HG02623 (cell line): ENCODE measurements at regions not wholly inside any gene's neighbourhood (a gene's known extent, or its start where the extent isn't known, plus 50 kb on each side); places are given as distances from the start of the nearest gene placed in this dataset.
A peak's percentile ranks its signal among the peaks of the same experiment; 100 is the strongest.
"Not testable (repeated sequence)": the region's sequence is repeated elsewhere in the genome, so short reads cannot be mapped to it uniquely, and the experiment has no call there.

ENCODE experiments used
- ATAC-seq: cut with Tn5 transposase; IDR thresholded peaks from one replicate; pipeline ENCODE4 v1.9.1; 2021; ENCODE audit warnings: moderate library complexity; ENCODE audit not compliant: unreplicated experiment

DNA sequence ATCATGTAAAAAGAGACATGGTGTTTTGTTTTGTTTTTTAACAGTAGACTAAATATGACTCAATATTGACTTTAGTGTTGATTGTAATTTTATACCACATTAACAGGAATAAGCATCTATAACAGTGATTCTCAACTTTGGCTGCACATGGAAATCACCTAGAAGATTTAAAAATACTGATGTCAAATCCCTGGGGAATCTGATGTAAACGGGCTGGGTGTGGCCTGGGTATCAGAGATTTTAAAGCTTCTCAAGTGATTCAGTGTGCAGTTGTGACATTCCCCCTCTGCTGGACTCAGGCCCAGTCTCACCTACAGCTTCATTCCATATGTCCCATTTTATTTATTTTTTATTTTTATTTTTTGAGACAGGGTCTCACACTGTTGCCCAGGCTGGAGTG is 82.8 kb upstream of the ATP8B1 start:
- no peak for ATAC-seq

DNA sequence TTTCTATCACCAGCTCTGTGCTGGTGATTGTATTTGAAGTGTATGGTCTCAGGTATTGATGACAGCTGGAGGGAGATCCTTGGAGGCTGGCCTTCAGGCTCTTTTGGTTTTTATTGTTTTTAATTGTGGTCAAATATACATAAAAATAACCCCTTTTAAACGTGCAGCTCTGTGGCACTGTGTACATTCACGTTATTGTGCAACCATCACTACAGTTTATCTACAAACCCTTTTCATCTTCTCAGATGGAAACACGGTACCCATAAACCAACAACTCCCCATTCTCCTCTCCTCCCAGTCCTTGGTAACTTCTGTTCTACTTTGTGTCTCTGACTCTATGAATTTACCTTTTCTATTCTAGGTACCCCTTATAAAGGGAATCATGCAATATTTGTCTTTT is 79.3 kb upstream of the ATP8B1 start:
- ATAC-seq, result no peak

DNA sequence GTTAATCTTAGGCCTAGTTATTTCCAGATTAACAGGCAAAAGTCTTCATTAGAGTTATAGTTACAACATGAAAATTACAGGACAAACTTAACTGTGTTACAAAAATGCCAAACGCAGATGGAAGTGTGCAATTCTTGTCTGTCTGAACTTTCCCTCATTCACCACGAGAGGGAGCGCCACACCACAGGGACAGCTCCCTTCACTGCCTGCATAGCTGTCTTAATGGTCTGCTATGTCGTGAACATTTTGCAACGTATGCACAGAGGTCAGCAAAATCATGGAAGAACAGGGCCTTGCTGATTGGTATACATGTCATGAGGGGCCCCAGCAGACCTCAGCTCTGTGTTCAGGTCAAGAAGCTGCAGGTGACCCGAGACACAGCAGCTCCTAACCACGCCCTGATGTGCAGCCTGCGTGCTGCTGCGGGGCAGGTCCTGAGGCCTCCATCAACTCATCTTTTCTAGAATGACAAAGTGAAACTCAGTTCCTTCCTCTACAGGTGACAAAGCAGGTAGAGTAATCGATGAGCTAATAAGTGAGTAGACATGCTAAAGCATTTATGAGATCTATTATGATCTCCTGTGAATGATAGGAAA is 78.8 kb upstream of the ATP8B1 start:
- ATAC-seq, result peak; percentile 77

DNA sequence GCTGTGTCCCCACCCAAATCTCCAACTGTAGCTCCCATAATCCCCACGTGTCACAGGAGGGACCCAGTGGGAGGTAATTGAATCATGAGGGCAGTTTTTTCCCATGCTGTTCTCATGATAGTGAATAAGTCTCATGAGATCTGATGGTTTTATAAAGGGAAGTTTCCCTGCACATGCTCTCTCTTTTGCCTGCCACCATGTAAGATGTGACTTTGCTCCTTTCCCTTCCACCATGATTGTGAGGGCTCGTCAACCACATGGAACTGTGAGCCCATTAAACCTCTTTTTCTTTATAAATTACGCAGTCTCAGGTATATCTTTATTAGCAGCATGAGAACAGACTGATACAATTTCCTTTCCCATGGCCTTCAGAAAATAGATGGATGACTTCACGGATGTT is 76.8 kb upstream of the ATP8B1 start:
- not testable (repeated sequence) for ATAC-seq

DNA sequence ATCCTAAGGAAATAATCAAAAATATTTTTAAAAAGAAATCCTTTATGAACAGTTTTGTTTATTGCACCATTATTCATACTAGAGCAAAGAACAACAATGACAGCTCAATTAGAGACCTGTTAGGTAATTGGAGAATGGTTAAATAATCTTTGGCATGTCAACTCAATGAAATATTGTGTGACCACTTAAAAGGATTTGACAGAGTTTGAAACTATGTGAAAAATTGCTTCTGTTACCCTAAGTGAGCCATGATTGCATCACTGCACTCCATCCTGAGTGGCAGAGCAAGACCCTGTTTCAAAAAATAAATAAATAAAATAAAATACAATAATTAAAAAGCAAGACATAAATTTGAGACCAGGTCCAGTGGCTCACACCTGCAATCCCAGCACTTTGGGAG is 66.1 kb upstream of the ATP8B1 start:
- ATAC-seq, result no peak

DNA sequence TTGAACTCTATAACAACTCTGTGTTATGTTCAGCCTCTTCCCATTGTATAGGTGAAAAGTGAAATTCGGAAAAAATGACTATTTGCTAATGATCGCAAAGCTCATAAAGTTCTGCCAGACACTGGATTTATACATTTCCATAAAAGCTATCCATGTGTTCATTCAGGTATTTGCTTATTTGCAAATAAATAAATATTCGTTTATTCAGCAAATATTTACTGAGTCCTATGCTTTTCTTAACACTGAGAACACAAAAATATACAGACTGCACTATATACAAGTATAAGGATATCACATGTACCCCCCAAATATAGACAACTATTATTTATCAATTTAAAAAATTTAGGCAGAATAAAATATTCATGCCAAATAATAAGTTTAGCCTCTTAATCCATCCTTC is 63.2 kb upstream of the ATP8B1 start:
- ATAC-seq, result no peak

DNA sequence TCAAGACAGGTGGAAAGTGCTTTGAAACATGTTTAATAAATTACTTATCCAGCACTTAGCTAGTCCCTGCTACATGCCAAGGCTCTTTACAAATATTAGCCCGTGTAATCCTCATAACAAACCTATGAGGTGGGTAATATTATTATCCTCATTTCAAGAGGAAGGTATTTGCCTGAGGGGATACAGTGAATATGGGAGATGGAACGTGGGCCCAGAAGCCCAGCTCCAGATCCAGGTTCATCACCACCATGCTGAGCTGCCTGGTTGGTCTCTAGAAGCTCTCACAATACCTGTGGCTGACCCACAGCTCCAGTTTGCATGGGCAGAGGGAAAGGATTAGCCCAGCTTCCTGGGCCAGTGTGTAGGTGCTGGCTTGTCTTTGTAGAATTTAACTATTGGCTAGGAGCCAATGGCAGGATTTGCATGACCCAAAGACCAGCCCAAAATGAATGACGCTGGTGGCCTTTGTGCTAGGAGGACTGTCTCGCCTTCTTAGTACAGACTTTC is 61.6 kb upstream of the ATP8B1 start:
- no peak for ATAC-seq

DNA sequence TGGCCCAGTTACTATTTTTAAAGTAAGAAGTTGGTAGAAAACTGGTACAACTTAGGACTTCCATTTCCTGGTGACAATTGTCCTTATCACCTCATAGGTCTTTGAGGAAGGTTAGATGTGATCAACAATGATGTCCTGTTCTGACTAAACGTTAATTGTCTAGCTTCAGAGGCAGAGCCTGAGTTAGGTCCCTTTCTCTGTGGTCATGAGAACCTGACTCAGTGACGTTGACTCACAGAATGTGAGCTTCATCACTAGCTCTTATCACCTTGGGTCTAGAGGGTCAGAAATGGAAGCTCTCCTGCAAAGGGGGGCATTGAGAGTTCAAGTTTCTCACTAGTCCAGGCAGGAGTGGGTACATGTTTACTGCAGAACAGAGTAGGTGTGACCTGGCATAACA is 60.6 kb upstream of the ATP8B1 start:
- no peak for ATAC-seq

DNA sequence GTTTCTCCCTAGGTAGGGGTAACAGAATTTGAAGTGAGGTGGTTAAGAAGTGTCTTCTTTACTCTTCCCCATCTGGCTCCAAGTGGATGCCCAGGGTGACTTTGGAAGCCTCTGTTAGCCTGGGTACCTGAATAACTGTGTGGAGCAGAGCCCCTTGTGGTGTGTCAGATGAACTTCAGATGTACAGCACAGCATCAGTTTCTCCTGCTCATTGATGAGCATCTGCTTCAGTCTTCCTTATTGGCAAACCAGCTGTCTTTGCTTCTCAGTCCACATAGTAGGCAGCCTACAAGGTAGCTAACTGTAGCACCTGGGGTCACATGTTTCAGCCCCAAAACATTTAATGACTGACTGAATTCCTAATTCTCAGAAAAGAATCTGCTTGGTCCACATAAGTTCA is 56.2 kb upstream of the ATP8B1 start:
- ATAC-seq, result peak; percentile 77

DNA sequence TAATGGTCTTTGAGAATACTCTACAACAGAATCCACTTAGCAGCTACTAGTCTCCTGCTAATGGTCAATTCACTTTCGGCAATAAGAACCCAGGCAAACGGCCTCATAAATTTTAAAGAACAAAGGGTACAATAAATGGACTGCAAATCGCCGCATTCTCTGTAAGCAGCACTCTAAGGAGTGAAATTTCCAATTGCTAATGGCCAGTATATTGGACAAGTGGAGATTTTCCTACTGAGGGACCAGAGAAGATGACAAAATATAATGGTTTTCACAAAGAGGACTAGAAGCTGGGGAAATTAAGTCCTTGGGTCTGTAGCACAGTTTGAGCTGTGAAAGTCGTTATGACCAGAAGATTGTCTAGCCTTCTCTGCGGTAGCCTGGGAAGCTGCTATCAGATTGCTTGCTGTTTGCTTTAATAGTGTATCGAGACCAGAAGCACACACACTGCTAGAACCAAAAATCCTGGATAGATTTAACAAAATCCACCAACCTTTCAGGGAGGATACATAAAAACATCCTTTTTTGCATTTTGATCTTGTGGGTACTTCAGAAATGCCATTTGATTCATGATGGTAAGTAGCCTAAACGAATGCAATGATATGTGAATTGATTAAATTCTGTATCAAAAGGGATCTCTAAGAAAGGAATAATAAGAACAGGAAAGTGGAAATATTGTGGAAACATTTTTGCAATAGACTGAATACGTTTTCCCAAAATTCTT is 53.6 kb upstream of the ATP8B1 start:
- ATAC-seq, result no peak

DNA sequence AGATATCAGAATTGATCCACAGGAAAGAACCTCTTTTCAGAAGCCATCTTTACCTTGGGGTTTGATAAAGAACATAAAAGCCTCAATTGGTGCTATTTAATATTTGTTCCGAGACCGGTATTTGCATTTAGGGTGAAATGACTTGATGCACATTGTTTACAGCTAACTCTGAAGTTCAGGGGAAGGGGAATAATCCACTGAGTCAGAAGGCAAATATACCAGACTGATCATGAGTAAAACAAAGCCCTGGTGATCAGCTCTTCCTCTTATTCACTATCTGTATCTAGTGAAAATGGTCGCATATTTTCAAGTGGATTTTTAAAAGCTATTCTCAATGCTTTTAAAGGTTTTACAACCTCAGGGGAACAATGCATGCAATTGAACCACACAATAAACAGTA is 53.0 kb upstream of the ATP8B1 start:
- no peak for ATAC-seq

DNA sequence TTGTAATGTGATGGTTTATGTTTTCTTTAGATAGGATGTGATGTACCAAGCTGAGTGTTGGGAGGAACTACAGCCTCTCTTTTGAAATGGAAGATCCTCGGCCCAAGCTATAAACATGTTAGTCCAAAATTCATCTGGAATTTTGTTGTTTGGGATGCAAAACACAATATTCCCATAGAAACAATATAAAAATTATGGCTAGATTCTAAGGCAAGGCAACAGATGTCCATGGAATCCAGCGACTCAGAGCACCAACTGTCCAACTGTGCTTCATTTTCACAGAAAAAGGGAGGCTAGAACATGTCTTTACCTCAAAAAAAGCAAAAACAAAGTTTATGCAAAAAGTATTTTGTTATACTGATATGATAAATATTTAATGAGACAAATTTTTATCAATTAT is 52.4 kb upstream of the ATP8B1 start:
- ATAC-seq, result no peak

DNA sequence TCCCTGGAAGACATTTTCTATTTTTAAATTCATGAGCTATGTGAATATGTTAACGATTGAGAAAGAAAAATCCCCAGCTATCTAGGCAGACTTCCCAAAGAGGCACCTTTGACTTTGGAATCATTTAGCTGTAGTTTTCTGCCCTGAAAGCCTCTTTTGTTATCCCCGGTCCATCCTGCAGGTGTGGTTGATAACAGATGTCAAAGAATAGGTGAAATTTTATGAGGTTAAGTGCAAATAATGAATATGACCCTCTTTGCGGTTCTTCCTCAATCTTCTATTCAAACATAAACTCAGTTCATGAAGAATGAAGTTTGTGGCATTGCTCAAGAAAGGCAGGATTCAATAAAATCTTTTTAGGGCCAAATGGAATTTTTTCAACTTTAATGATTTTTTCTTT is 51.6 kb upstream of the ATP8B1 start:
- ATAC-seq, result no peak

DNA sequence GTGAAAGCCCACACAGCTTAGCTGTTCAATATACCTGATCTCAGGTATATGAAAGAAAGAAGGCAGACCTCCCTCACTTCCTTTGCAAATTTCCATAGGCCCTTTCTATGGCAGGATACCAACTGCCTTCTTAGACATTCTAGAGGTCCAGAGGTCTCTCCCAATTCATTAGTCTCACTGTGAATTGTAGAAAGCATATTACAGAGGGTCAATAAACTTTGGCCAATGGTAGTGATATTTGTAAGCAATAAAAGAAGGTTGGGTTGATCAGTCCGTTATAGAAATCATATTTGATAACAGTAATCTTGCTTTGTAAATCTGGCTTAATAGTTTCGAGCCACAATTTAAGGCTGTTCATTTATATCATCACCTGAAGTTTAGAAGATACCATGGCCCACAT is 50.7 kb upstream of the ATP8B1 start:
- no peak for ATAC-seq

DNA sequence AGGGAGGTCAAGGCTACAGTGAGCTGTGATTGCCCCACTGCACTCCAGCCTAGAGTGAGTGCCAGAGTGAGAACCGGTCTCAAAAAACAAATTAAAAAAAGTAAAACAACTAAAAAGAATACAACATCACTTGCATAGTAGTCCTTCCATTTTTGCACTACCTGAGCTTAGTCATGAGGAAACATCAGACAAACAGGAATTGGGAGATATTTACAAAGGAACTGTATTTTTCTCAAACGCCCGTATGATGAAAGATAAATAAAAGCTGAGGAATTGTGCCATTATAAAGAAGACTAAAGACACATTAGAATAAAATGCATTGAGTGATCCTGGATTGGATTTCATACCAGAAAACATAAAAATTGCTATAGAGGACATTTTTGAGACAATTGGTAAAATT is 50.0 kb upstream of the ATP8B1 start:
- ATAC-seq, result no peak
